GM06990 (cell line): ENCODE measurements at regions not wholly inside any gene's neighbourhood (a gene's known extent, or its start where the extent isn't known, plus 50 kb on each side); places are given as distances from the start of the nearest gene placed in this dataset.

Source experiments
- DNase-seq: peaks from one replicate; pipeline ENCODE4 v3.0.0-alpha.2; 2011; ENCODE audit not compliant: insufficient read length; ENCODE audit errors: extremely low read depth
- H3K27me3 ChIP-seq: replicated peaks from 2 replicates; pipeline ENCODE4 v1.6.0; 2011; ENCODE audit warnings: low read length; ENCODE audit not compliant: control insufficient read depth, insufficient read depth
- H3K36me3 ChIP-seq: 2 replicates; pipeline ENCODE4 v1.5.1; 2011; ENCODE audit warnings: low read length; ENCODE audit not compliant: control insufficient read depth, insufficient read depth
- H3K4me3 ChIP-seq: replicated peaks from 2 replicates; pipeline ENCODE4 v1.5.1; 2011; ENCODE audit warnings: low read depth, mild to moderate bottlenecking, control low read depth, low read length
- TF ChIP-seq, protein P1 (sequence below): IDR thresholded peaks from 2 replicates; pipeline ENCODE4 v1.5.1; 2011; ENCODE audit warnings: low read length, control low read depth, mild to moderate bottlenecking, inconsistent platforms; ENCODE audit not compliant: insufficient read depth, poor library complexity, severe bottlenecking

DNA sequence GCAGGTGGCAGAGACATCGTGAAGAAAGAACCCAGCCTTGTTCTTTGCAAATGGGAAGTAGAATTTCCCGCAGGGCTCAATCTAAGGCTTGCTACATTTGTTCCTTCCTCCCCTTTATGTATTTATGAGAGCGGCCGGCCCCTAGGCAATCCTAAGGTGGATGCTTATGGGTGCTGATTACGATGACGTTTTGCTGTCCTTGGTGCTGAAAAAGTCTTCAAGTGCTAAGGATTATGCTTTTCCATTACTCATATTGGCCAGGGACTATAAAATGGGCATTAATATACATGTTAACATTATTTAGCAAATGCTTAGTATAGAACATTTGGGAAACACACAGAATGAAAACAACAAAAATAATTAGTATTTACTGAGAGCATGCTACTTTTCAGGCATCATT lies 313.3 kb upstream of the XYLT1 start:
- H3K36me3 ChIP-seq, result no peaks in the 10 kb centered on the region
- no peak for DNase-seq
- no peak overlapping the region for H3K4me3 ChIP-seq
- TF ChIP-seq, protein P1, sequence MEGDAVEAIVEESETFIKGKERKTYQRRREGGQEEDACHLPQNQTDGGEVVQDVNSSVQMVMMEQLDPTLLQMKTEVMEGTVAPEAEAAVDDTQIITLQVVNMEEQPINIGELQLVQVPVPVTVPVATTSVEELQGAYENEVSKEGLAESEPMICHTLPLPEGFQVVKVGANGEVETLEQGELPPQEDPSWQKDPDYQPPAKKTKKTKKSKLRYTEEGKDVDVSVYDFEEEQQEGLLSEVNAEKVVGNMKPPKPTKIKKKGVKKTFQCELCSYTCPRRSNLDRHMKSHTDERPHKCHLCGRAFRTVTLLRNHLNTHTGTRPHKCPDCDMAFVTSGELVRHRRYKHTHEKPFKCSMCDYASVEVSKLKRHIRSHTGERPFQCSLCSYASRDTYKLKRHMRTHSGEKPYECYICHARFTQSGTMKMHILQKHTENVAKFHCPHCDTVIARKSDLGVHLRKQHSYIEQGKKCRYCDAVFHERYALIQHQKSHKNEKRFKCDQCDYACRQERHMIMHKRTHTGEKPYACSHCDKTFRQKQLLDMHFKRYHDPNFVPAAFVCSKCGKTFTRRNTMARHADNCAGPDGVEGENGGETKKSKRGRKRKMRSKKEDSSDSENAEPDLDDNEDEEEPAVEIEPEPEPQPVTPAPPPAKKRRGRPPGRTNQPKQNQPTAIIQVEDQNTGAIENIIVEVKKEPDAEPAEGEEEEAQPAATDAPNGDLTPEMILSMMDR, result no peak
- H3K27me3 ChIP-seq, result no peaks in the 10 kb centered on the region

DNA sequence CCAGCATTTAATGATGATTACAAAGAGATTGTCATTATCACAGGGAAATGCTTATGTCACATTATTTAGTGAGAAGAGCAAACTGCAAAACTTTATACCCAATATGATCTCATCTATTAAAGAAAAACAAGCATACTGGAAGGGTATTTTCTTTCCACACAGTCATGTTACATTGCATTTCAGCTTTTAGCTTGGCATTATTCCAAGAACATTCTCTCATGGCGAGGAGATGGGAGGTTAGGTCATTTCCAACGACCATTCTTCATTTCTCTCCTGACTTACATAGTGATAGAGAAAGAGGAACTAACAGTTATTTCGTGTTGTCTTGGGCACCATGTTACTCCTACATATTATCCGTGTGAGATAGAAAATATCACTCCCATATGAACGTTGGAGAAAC lies 309.4 kb upstream of the XYLT1 start:
- TF ChIP-seq, protein P1, result no peak
- no peak for DNase-seq
- Histone ChIP-seq H3K4me3 (no peak overlapping the region), H3K36me3 (no peaks in the 10 kb centered on the region), H3K27me3 (no peaks in the 10 kb centered on the region)

- Histone ChIP-seq H3K4me3 (no peak overlapping the region), H3K36me3 (no peaks in the 10 kb centered on the region), H3K27me3 (no peaks in the 10 kb centered on the region)
- TF ChIP-seq, protein P1, result no peak
- DNase-seq, result no peak
Measured at GRCh38 chr16:17777408-17777863, 306.7 kb upstream of the XYLT1 start.

- no peak for DNase-seq
- Histone ChIP-seq H3K36me3 (no peaks in the 10 kb centered on the region), H3K27me3 (no peaks in the 10 kb centered on the region), H3K4me3 (no peak overlapping the region)
- TF ChIP-seq, protein P1, result no peak
Measured at GRCh38 chr16:17776888-17777287, 306.1 kb upstream of the XYLT1 start.

DNA sequence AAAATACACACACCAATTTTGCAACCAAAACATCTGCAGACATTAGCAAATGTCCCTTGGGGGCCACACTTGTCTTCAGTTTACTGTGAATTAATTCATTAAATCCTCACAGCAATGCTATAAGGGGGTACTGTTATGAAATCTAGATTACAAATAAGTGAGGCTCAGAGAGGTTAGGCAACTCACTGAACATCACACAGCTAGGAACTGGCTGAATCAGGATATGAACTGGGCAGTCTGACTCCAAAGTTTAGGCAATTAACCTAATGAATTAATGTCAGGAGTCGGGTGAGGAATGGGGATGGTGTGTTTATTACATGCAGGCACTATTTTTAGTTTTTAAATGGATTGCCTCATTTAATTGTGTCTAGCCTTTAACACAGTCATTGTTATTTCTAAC lies 305.7 kb upstream of the XYLT1 start:
- no peak for DNase-seq
- H3K4me3 ChIP-seq, result no peak overlapping the region
- H3K36me3 ChIP-seq, result no peaks in the 10 kb centered on the region
- no peaks in the 10 kb centered on the region for H3K27me3 ChIP-seq
- TF ChIP-seq, protein P1, result no peak

GRCh38 chr16:17775061-17775460 lies 304.3 kb upstream of the XYLT1 start:
- DNase-seq, result no peak

More at GRCh38 chr16:17775061-17775460, 304.3 kb upstream of the XYLT1 start:
- Histone ChIP-seq H3K27me3 (no peaks in the 10 kb centered on the region), H3K4me3 (no peak overlapping the region), H3K36me3 (no peaks in the 10 kb centered on the region)
- TF ChIP-seq, protein P1, result no peak
